ENCODE measurements at regions not wholly inside any gene's neighbourhood (a gene's known extent, or its start where the extent isn't known, plus 50 kb on each side); places are given as distances from the start of the nearest gene placed in this dataset.
"Not testable (repeated sequence)": the region's sequence is repeated elsewhere in the genome, so short reads cannot be mapped to it uniquely, and the experiment has no call there.

DNA sequence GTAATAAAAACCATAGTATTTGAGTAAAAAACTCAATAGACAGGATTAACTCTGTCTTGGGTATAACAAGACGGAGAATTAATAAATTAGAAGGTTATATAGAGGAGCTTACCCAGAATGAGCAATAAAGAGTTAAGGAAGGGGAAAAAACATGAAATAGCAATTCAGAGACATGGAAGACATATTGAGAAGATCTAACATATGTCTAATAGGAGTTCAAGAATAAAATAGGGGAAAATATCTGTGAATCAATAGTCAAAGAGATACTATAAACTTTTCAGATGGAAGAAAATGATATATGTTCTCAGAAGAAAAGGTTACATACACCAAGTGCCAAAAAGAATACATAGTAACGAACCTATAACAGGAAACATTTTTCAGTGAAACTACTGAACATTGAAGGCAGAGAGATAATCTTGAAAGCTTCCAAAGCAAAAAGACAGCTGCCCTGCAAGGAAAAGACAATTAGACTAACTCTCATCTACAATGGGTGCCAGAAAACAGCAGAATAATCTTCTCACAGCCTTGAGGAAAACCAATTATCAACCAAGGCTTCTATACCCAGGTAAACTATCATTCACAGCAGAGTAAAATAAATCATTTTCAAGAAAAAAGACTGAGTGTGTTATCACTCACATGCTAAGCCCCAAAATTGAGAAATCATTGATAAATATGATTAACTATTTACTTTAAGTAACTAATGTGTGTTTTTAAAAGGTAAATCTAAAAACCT is 106.0 kb downstream of the ENC1 start:
- DNase-seq (ENCODE audit: low spot score): no peak

DNA sequence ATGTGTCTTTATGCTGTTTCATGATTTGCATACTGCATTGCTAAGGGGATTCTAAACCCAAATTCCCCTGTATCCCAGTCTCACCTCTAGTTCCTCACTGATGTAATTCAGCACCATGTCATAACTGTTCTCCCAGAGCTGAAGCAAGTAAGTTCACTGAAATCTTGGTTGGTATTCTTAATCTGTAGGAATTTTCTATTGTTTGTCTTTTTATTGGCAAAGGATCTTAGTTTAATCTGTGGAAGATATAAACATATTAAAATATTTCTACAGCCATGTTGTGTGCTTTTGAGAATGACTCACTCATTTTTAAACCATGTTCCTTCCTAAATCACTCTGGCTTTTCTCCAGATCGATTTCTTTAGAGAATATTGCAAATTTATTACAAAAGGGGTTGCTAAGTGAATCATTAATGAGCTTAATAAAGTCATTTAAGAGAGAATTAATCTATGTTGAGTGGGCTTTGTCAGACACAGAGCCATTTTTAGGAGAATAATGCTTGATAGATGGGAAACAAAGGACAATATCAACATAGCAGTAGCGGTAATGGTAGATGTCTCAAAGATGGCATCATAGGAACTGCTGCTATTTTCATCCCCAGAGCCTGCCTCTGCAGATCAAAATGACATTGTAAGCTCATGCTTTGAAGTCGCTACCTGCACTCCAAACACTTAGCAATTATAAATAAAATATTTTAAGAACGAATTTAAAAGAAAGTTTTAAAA is 110.0 kb downstream of the ENC1 start:
- no peak for DNase-seq (ENCODE audit: low spot score)

DNA sequence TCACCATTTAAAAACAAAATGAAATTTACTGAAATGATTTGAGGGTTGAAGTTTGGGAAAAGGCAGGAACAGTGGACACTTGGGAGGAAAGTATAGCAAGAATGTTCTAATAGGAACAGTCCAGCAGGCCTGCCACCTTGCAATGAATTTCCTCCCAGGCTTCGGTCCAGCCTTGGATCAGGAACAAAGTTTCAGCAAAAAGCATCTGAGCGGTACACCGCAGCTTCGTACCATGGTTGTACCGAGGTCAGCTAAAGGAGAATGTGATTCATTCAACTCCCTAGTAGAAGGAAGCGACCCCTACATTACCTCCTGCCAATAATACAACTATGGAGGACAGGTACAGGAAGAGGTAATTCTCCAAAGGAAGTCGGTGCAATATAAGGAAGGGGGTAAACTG is 111.4 kb downstream of the ENC1 start:
- no peak for DNase-seq (ENCODE audit: low spot score)

DNA sequence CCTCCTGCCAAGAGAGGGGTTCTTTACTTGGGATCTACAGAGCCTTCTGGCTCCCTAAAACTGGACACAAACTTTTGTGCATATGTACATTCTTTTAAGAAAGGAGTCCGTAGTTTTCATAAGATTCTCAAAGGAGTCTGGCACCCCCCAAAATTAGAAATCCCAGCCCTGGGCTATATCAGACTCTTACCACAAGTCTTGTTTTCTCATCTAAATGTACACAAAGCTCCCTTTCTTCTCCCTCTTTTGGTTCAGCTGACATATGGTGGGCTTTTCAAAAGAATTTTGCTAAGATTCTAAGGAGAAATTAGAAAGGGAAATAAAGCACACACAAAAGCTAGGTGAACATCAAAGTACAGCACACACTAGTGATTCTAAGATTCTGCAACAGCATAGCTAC is 114.4 kb downstream of the ENC1 start:
- DNase-seq (ENCODE audit: low spot score): no peak

DNA sequence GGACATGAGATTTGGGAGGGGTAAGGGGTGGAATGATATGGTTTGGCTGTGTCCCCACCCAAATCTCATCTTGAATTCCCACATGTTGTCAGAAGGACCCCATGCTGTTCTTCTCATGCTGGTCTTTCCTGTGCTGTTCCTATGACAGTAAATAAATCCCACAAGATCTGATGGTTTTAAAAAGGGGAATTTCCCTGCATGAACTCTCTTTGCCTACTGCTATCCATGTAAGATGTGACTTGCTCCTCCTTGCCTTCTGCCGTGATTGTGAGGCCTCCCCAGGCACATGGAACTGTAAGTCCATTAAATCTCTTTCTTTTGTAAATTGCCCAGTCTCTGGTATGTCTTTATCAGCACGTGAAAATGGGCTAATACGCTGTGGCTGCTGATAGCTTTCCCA is 115.8 kb downstream of the ENC1 start:
- DNase-seq (ENCODE audit: low spot score): not testable (repeated sequence)

DNA sequence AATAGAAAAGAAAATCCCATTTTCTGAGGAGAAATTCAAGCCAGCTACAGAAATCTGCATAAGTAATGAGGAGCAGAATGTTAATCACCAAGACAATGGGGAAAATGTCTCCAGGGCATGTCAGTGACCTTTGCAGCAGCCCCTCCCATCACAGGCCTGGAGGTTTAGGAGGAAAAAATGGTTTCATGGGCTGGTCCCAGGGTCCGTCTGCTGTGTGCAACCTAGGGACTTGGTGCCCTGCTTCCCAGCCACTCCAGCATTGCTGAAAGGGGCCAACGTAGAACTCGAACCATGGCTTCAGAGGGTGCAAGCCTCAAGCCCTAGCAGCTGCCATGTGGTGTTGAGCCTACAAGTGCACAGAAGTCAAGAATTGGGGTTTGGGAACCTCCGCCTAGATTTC is 116.8 kb downstream of the ENC1 start:
- not testable (repeated sequence) for DNase-seq (ENCODE audit: low spot score)

DNA sequence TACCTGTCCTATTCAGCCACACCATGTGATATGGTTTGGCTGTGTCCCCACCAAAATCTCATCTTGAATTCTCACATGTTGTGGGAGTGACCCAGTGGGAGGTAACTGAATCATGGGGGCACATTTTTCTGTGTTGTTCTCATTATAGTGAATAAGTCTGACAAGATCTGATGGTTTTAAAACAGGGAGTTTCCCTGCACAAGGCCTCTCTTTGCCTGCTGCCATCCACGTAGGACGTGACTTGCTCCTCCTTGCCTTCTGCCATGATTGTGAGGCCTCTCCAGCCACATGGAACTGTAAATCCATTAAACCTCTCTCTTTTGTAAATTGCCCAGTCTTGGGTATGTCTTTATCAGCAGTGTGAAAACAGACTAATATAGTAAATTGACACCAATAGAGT is 117.7 kb downstream of the ENC1 start:
- DNase-seq (ENCODE audit: low spot score): not testable (repeated sequence)

DNA sequence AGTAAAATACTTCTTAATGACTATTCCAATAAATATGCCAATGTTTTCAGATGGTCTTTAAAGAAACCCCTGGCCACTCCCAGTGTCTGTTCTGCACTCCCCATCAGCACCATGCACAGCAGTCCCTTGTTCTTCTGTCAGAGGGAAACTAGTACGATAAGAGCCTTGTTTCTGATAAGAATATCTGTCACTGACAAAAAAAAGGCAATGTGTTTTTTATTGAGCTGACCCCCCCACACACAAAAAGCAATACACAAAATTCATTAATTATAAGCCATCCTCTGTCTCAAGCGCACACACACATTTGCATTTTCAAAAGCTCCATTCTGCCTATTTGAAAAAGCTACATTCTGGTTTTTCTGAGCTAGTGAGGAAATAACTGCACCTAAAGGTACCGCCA is 119.1 kb downstream of the ENC1 start:
- DNase-seq (ENCODE audit: low spot score): no peak

DNA sequence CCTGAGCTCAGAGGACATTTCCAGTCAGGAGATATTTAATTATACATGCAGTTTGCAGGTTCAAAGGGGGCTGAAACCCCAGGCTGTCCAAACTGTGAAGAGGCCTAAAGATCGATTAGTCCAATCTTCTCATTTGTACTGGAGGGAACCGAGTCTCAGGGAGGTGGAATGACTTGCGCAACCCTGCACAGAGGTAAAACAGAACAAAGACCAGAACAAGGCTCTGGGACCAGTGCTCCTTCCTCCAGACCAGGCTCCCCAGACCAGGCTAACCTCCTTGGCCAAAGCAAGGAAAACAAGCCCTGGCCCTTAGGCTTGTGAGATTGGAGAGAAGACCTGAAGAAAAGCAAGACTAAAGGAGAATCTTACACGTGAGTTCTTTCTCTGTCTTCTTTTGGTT is 120.8 kb downstream of the ENC1 start:
- no peak for DNase-seq (ENCODE audit: low spot score)

DNA sequence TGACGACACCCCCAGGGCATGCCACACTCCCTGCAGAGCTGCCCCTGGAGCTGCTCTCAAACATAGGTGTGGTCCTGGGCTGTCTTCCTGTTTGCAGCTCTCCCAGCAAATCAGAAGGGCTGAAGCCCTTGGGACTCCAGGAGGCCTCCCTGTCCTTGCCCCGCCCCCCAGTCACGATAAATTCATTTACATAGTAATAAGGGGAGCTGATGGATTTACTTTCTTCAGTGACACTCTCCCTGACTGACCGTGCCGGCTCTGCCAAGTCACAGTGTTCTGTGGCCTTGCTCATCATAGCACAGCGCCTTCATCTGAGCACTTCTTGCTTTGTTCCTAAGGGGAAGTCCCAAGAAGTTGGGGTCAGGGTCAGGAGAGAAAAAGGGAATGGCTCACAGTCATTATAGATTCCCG is 121.4 kb downstream of the ENC1 start:
- no peak for DNase-seq (ENCODE audit: low spot score)

DNA sequence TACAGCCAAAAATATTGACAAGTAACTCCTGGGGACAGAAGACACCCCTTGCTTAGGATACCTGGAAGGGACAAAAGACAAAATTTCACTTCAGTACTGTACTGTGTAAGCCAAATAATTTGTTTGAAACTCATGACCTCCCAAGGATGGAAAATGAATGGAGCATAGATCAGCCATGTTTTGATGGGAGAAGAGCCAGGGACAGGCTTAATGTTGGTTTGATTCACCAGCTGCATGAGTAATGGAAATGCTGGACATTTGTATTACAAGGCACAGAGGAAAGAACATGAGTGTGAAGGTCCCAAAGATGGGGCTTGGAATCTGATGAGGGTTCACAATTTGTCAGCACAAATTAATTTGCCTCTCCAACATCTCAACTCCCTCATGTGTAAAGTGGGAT is 122.8 kb downstream of the ENC1 start:
- DNase-seq (ENCODE audit: low spot score): no peak

DNA sequence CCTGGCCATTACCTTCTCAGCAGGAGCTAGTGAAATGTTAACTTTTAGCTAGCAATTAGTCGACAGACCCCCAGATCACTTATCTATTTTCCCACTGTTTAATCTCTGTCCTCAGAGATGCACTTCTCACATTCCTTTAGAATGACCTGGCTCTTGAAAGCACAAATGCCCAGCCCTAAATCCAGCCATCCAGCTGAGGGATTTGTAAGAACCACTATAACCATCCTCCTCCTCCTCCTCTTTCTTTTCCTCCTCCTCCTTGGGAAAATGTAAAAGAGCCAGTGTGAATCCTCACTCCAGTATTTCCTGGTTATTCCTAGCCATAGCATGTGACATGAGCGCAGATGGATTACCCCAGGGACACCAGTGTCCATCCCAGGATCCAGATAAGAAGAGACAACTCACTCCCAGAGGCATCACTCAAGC is 124.3 kb downstream of the ENC1 start:
- no peak for DNase-seq (ENCODE audit: low spot score)

DNA sequence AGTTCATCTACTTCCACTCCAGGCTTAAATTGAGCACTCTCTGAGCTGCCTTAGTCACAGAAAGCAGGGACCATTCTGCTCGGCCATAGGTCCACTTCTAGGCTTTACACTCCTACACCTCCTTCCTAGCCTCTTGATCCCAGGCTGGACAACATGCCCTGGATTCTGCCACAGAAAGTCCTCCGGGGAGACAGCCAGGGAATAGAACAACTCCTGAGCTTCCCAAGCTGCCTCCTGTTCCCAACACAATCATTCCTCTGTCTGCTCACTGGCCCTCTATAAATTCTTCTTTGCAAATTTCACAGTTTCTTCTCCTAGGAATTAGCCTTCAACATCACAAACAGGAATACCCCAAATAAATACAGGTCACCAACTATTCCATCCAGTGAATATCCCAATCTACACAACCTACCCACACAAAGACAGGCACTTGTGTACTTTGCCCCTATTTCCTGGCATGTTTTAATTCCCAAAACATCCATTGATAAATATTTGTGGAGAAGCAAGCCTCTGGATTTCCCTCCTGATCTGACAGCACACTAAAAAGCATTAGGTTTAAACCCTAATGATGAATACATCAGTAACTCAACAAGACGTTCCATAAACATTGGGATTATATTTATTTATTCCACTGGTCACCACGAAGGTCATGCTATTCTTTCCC is 125.5 kb downstream of the ENC1 start:
- no peak for DNase-seq (ENCODE audit: low spot score)

DNA sequence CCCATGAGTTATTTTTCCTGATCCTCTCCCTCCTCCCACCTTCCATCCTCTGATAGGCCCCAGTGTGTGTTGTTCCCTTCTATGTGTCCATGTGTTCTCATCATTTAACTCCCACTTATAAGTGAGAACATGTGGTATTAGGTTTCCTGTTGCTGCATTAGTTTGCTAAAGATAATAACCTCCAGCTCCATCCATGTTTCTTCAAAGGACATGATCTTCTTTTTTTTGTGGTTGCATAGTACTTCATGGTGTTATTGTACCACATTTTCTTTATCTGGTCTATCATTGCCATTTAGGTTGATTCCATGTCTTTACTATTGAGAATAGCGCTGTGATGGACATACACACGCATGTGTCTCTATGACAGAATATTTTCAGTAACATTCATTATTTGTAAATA is 128.8 kb downstream of the ENC1 start:
- not testable (repeated sequence) for DNase-seq (ENCODE audit: low spot score)

DNA sequence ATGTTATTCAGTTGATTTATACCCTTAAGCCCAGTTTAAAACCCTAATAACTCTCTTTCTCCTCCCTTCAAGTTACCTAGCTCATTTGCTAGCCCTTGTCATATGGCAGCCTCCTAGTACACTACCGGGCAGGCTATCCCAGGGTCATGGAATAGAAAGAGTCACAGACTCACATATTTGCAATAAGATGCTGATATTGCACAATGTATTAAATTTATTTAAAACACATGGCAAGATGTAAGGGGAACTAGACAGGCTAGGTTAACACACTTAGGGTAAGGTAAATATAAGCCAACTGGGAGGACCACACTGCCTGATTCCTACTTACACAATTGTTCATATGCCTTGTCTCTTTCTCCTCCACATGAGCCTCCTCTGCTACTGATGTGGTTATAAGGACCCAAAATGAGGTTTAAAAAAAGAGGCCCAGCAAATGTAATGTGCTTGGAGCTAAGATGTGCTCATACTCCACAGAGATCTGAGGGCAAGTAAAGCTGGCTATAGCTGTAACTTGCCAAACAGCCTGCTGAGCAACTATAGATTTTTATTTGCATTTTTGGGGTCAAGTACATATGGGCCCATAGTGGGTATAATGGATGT is 130.0 kb downstream of the ENC1 start:
- DNase-seq (ENCODE audit: low spot score): no peak

DNA sequence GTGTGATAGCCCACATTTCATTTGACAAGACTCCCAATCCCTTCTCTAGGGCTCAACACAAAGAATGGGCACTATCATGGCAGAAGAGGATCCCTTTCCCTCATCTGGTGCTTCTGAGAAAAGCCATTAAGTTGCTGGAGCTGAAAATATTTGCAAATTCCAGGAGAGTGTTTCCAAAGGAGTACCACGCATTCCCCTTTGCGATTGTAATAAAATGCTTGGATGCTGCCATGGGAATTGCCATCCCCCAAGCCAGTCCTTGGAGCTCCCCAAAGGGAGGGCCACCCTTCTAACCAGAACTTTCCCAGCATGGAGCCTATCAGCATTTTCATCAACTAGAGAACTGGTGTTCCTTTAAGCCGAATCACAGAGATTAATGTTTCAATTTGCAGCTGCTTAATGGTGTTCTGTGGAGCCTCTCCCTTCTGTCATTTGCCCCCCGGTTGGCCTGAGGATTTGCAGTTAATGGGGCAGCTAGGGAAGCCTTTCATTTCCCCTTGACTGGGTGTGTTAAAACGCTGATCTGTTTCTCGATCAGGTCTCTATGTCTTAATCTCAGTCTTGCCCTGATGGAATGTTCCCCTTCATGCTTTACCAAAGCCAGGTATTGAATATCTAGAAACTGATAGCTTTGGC is 133.0 kb downstream of the ENC1 start:
- DNase-seq (ENCODE audit: low spot score): no peak

DNA sequence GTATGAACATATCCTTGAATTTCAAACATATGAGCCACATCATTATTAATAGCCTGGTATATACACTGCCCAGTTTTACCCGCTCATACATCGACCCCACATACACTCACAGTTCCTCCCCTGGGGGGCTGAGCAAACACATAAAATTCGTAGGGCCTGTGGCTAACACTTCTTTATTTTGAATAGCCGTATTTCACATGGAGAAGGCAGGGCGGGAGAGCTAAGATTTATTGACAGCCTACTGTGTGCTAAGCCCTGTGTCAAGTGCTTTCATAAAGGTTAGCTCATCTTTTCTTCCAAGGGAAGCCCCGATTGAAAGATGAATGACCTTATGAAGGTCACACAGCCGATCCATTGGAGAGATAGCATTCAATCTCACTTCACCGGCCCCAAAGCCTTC is 134.4 kb downstream of the ENC1 start:
- no peak for DNase-seq (ENCODE audit: low spot score)

DNA sequence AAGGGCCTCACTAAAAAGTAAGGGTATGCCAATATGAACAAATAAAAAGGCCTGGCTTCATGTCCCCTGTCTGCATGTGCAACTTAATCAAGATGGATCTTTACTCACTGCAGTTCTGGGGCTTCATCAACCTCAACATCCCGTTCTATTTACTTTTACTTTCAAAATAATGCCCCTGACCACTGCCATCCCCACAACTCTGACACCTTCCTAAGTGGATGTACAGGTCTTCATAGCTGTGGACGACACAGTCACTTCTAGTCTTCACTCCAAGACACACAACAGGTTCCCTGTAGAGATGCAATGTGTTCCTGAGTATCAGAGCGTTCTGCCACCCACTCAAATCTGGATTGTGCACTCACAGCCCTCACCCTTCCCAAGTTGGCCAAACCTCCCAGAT is 136.1 kb downstream of the ENC1 start:
- no peak for DNase-seq (ENCODE audit: low spot score)

DNA sequence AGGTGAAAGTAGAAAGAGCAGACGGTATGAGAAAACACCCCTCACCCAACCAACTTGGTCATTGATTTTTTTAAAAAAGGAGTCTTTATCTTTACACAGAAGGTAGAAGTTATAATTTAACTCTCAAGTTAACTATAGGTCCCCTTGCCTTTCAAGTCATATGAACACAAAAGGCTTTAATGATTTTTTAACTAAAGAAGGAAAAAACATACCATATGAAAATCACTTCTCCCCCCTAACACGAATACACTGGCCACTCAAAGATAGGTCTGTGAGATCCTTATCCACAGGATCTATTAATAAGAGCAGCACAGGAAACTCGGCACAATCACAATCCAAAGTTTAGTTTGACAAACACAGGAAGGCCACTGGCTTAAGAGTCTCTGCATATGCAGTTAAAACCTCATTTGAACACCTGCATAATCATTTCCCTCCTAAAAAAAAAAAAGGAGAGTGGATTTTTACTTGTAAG is 138.0 kb downstream of the ENC1 start:
- no peak for DNase-seq (ENCODE audit: low spot score)

DNA sequence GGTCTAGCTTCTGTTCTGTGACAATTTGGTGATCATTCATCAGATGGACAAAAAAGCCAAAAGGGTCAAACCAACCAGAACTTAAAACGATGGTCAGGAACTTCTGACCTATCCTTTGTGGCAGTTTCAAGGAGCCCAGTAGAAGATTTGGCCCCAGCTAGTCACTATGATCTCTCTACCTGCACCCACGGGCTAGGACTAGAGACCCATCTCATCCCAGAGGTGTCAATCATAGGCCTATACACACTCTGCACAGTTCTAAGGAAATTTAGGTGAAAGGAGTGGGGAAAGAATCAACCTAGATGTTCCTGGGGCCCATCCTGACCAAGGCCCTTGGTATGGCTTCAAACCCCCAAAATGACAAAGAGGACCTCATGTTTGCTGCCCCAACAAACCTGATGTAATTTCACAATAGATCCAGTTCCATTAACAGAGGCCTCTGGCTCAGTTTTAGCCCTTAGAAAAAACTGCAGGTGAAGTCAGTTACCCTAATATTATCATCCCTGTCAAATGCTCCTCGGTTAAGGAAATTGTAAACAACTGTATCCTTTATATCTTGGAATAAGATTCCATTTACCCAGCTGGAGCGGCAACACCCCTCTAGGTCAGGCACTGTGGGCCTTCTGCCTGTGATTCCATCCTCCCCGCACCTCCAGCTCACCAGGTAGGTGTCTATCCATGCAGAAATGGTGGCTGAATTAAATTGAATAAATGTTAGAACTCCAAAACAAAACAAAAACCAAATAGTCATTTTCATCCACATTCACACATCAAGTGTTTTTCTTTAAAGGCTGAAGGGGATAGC is 138.7 kb downstream of the ENC1 start:
- DNase-seq (ENCODE audit: low spot score): no peak

Data from HuH-7.5 (cell line).